Mesenchymal stem cell (in vitro differentiated cells and primary cell): ENCODE measurements at regions not wholly inside any gene's neighbourhood (a gene's known extent, or its start where the extent isn't known, plus 50 kb on each side); places are given as distances from the start of the nearest gene placed in this dataset.

Experiments
- DNase-seq: peaks from one replicate; pipeline ENCODE4 v3.0.0-alpha.2; 2013
- H2AFZ ChIP-seq: one replicate; pipeline ENCODE4 v1.6.1; 2013; ENCODE audit warnings: low read depth, mild to moderate bottlenecking, control low read depth, inconsistent platforms, low read length, moderate library complexity
- H2AK5ac ChIP-seq: 2 replicates; pipeline ENCODE4 v1.6.1; 2013; ENCODE audit warnings: low read length, moderate library complexity, mild to moderate bottlenecking, inconsistent platforms; ENCODE audit not compliant: severe bottlenecking
- H2BK120ac ChIP-seq: one replicate; pipeline ENCODE4 v1.6.1; 2013; ENCODE audit warnings: low read depth, mild to moderate bottlenecking, inconsistent platforms, low read length, moderate library complexity
- H2BK12ac ChIP-seq, 2 experiments: one replicate each; pipeline ENCODE4 v1.6.1; 2013; ENCODE audit warnings: inconsistent platforms in 2 of 2, low read length in 2 of 2, mild to moderate bottlenecking in 2 of 2, moderate library complexity in 2 of 2, control low read depth in 1 of 2
- H2BK15ac ChIP-seq: one replicate; pipeline ENCODE4 v1.6.1; 2013; ENCODE audit warnings: mild to moderate bottlenecking, low read depth, inconsistent platforms; ENCODE audit not compliant: poor library complexity, severe bottlenecking
- H2BK5ac ChIP-seq: 2 replicates; pipeline ENCODE4 v1.6.1; 2013; ENCODE audit warnings: low read depth, mild to moderate bottlenecking, low read length, control low read depth, inconsistent platforms; ENCODE audit not compliant: poor library complexity, severe bottlenecking
- H3K14ac ChIP-seq, 2 experiments: one replicate each; pipeline ENCODE4 v1.6.1; 2013; ENCODE audit warnings: inconsistent platforms in 2 of 2, low read length in 2 of 2, control low read depth in 1 of 2, mild to moderate bottlenecking in 1 of 2, moderate library complexity in 1 of 2
- H3K18ac ChIP-seq, 2 experiments: one replicate each; pipeline ENCODE4 v1.6.1; 2013; ENCODE audit warnings: inconsistent platforms in 2 of 2, low read length in 2 of 2, control low read depth in 1 of 2, low read depth in 1 of 2, mild to moderate bottlenecking in 1 of 2
- H3K23ac ChIP-seq, 2 experiments: one replicate each; pipeline ENCODE4 v1.6.1; 2013; ENCODE audit warnings: inconsistent platforms in 2 of 2, low read length in 2 of 2, mild to moderate bottlenecking in 2 of 2, moderate library complexity in 2 of 2, control low read depth in 1 of 2
- H3K27ac ChIP-seq: 2 replicates; pipeline ENCODE4 v1.5.1; 2013; ENCODE audit warnings: mild to moderate bottlenecking, moderate library complexity, low read length, control low read depth, inconsistent platforms; ENCODE audit not compliant: poor library complexity, severe bottlenecking
- H3K27me3 ChIP-seq, 2 experiments: 2 replicates each; pipeline versions ENCODE4 v1.6.1 to v1.7.0; 2013; ENCODE audit warnings: low read length in 2 of 2, mild to moderate bottlenecking in 2 of 2, moderate library complexity in 2 of 2, control low read depth in 1 of 2, inconsistent platforms in 1 of 2; ENCODE audit not compliant: control insufficient read depth in 1 of 2, insufficient read depth in 1 of 2
- H3K36me3 ChIP-seq, 2 experiments: 2 replicates each; pipeline versions ENCODE4 v1.6.1 to v1.7.0; 2013; ENCODE audit warnings: low read length in 2 of 2, control low read depth in 1 of 2, inconsistent platforms in 1 of 2, low read depth in 1 of 2, mild to moderate bottlenecking in 1 of 2; ENCODE audit not compliant: insufficient read depth in 2 of 2, control insufficient read depth in 1 of 2
- H3K4ac ChIP-seq, 2 experiments: one replicate each; pipeline ENCODE4 v1.6.1; 2013; ENCODE audit warnings: inconsistent platforms in 2 of 2, low read length in 2 of 2, mild to moderate bottlenecking in 2 of 2, moderate library complexity in 2 of 2, control low read depth in 1 of 2, low read depth in 1 of 2
- H3K4me1 ChIP-seq: 2 replicates; pipeline ENCODE4 v1.6.1; 2013; ENCODE audit warnings: low read depth, low read length, control low read depth; ENCODE audit not compliant: control insufficient read depth, insufficient read depth
- H3K4me2 ChIP-seq: 2 replicates; pipeline ENCODE4 v1.6.1; 2013; ENCODE audit warnings: low read length, mild to moderate bottlenecking, inconsistent platforms; ENCODE audit not compliant: poor library complexity, severe bottlenecking
- H3K4me3 ChIP-seq, 2 experiments: 2 replicates each; pipeline versions ENCODE4 v1.5.1 to v1.7.0; 2013; ENCODE audit warnings: low read length in 2 of 2, mild to moderate bottlenecking in 2 of 2, control low read depth in 1 of 2, low read depth in 1 of 2; ENCODE audit not compliant: insufficient read depth in 1 of 2
- H3K79me1 ChIP-seq: replicated peaks from 2 replicates; pipeline ENCODE4 v1.6.1; 2013; ENCODE audit warnings: mild to moderate bottlenecking, control low read depth, low read length, inconsistent platforms; ENCODE audit not compliant: poor library complexity, severe bottlenecking
- H3K9ac ChIP-seq: 2 replicates; pipeline ENCODE4 v1.7.0; 2013; ENCODE audit warnings: mild to moderate bottlenecking, low read length, moderate library complexity
- H3K9me3 ChIP-seq: 2 replicates; pipeline ENCODE4 v1.7.0; 2013; ENCODE audit warnings: mild to moderate bottlenecking, low read length; ENCODE audit not compliant: control insufficient read depth
- H4K8ac ChIP-seq: one replicate; pipeline ENCODE4 v1.6.1; 2013; ENCODE audit warnings: inconsistent platforms, mild to moderate bottlenecking, low read length, moderate library complexity
- H4K91ac ChIP-seq: one replicate; pipeline ENCODE4 v1.6.1; 2013; ENCODE audit warnings: mild to moderate bottlenecking, low read length, inconsistent platforms
- WGBS: methylation state at CpG from one replicate; pipeline ENCODE4 v1.1.7; 2013; ENCODE audit warnings: mixed read lengths; 5-methylcytosine and 5-hydroxymethylcytosine counted together

DNA sequence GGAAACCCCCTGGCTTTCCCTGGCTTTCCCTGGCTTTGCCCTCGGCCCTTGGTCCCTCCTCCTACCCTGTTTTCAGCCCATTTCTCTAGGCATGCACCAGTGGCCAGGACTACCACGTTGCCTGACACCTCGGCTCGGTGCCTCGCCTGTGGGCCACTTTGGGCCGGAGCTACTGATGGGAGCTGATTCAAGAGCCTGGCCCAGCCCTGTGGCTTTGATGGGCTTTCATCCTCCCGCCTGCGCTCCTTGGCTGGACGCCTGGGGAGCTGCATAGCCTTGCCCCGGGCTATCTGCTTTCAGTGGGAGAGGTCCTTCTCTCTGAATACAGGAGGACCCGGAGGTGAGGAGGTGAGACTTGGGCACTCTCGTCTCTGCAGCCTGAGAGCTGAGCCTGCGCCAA lies 192.7 kb upstream of the HES1 start:
- Histone ChIP-seq H2AFZ (no peak overlapping the region), H3K4me2 (no peak overlapping the region), H3K4ac (no peak overlapping the region), H3K9me3 (no peaks in the 10 kb centered on the region), H3K27me3 (peaks cover 77 to 82% of the 10 kb centered on the region in 2 experiments), H3K36me3 (no peaks in the 10 kb centered on the region), H3K4me1 (no peaks in the 10 kb centered on the region), H4K8ac (no peak overlapping the region), H3K14ac (no peak overlapping the region), H2BK15ac (peak overlapping the region; percentile 13), H4K91ac (no peak overlapping the region), H2AK5ac (no peak overlapping the region), H3K79me1 (no peaks in the 10 kb centered on the region), H3K18ac (no peak overlapping the region), H3K9ac (no peak overlapping the region), H3K4me3 (no peak overlapping the region), H3K27ac (no peak overlapping the region), H2BK12ac (no peak overlapping the region), H2BK120ac (no peak overlapping the region), H3K23ac (no peak overlapping the region), H2BK5ac (no peak overlapping the region)
- 70% methylated on average over 11 of the region's 13 CpGs for WGBS
- no peak for DNase-seq

DNA sequence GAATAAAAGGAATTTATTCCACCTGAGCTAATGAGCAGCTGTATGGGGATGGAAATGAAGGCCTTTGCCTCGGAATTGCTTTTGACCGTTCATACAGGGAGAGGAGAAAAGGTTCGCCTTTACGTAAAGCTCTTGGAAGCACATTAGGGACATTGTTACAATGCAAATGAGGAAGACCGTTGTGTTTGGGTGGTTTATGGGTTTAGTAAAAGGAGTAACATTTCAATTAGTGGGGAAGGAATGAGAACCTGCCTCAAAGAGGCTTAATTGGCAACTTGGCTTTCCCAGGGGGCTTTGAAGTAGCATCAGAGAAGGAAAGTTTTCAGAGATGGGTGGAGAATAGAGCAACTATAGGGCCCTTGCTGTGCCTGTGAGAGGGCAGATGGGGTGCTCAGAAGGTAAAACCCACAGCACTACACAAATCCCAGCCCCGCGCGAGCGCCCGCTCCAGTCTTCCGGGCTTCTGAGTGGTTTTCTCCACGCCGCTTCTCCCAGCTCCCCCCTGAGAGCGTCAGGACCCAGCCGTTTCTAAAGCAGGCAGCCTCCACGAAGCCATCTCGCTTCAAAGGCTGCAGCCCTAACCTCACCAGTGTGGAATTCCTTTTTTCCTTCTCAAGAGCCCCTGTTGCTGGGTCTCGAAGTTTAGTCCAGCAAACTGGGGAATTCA lies 192.0 kb upstream of the HES1 start:
- Histone ChIP-seq H3K4me3 (no peak overlapping the region), H3K36me3 (no peaks in the 10 kb centered on the region), H2AFZ (no peak overlapping the region), H3K23ac (no peak overlapping the region), H4K91ac (no peak overlapping the region), H3K4ac (no peak overlapping the region), H2AK5ac (no peak overlapping the region), H3K9ac (no peak overlapping the region), H2BK12ac (no peak overlapping the region), H3K4me2 (no peak overlapping the region), H2BK5ac (no peak overlapping the region), H3K27me3 (peaks cover 78 to 82% of the 10 kb centered on the region in 2 experiments), H2BK120ac (no peak overlapping the region), H3K18ac (no peak overlapping the region), H3K27ac (no peak overlapping the region), H4K8ac (no peak overlapping the region), H3K4me1 (no peaks in the 10 kb centered on the region), H2BK15ac (no peak overlapping the region), H3K9me3 (no peaks in the 10 kb centered on the region), H3K14ac (no peak overlapping the region), H3K79me1 (no peaks in the 10 kb centered on the region)
- WGBS, result 78% methylated on average over 18 of the region's 18 CpGs
- no peak for DNase-seq

DNA sequence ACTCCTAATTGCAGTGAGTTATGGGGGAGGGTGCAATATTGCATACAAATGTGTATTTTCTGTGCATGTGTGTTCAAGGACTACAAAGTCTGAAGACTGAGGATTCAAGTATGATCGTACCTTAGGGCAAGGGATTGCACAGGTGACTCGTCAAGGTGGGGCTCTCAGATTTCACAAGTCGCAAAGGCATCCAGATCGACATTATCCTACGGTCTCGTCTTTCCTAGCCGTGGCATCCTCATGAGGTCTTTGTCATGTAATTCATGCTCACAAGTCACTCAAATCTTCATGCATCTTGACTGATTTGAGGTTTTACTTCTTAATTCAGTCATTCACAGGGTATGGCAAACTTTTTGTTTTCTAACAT lies 191.4 kb upstream of the HES1 start:
- no peak for DNase-seq
- Histone ChIP-seq H3K4ac (no peak overlapping the region), H3K4me1 (no peaks in the 10 kb centered on the region), H2AFZ (no peak overlapping the region), H3K36me3 (no peaks in the 10 kb centered on the region), H4K8ac (no peak overlapping the region), H3K4me2 (no peak overlapping the region), H3K27me3 (peaks cover 78 to 82% of the 10 kb centered on the region in 2 experiments), H2AK5ac (no peak overlapping the region), H2BK15ac (no peak overlapping the region), H4K91ac (no peak overlapping the region), H3K4me3 (no peak overlapping the region), H3K9me3 (no peaks in the 10 kb centered on the region), H3K9ac (no peak overlapping the region), H2BK5ac (no peak overlapping the region), H3K18ac (no peak overlapping the region), H3K14ac (no peak overlapping the region), H3K23ac (no peak overlapping the region), H3K79me1 (no peaks in the 10 kb centered on the region), H2BK120ac (no peak overlapping the region), H2BK12ac (no peak overlapping the region), H3K27ac (no peak overlapping the region)
- WGBS, result 66% methylated on average over 6 of the region's 7 CpGs

DNA sequence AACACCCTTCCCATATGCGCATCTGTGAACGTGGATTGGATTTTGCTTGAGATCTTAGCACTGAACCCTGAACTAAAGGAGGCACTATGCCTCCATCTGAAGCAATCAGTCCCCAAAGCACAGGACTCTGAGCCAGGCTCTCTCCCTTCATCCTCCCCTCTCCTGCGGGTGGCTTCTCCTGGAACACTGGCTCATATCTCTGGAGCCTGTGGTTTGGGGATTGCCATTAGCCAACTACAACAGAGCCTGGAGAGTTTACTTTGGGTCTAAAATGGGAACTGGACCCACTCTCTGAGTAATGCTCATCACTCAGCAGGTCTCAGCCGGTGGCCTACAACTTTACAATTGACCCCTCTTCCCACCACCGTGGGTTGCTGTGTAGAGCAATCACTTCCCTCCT lies 190.8 kb upstream of the HES1 start:
- no peak overlapping the region for H2BK12ac ChIP-seq
- no peaks in the 10 kb centered on the region for H3K36me3 ChIP-seq
- H3K4me1 ChIP-seq, result no peaks in the 10 kb centered on the region
- no peak overlapping the region for H3K14ac ChIP-seq
- no peak overlapping the region for H3K4me2 ChIP-seq
- H3K27me3 ChIP-seq, result peaks cover 77 to 82% of the 10 kb centered on the region in 2 experiments
- no peak overlapping the region for H3K23ac ChIP-seq
- H3K9ac ChIP-seq, result no peak overlapping the region
- H2AFZ ChIP-seq, result no peak overlapping the region
- no peak overlapping the region for H2BK120ac ChIP-seq
- no peak for DNase-seq
- H2BK15ac ChIP-seq, result no peak overlapping the region
- H3K27ac ChIP-seq, result no peak overlapping the region
- H3K79me1 ChIP-seq, result no peaks in the 10 kb centered on the region
- H3K9me3 ChIP-seq, result no peaks in the 10 kb centered on the region
- H4K8ac ChIP-seq, result no peak overlapping the region
- H3K18ac ChIP-seq, result no peak overlapping the region
- 90% methylated on average over 5 of the region's 5 CpGs for WGBS
- no peak overlapping the region for H2BK5ac ChIP-seq
- H3K4ac ChIP-seq, result no peak overlapping the region
- H4K91ac ChIP-seq, result no peak overlapping the region
- H2AK5ac ChIP-seq, result no peak overlapping the region
- no peak overlapping the region for H3K4me3 ChIP-seq
